ENCODE measurements at regions not wholly inside any gene's neighbourhood (a gene's known extent, or its start where the extent isn't known, plus 50 kb on each side); places are given as distances from the start of the nearest gene placed in this dataset.
"Not testable (repeated sequence)": the region's sequence is repeated elsewhere in the genome, so short reads cannot be mapped to it uniquely, and the experiment has no call there.

GRCh38 chr6:87755708-87756671, 54.0 kb upstream of the AKIRIN2 start:
- no peak for DNase-seq

GRCh38 chr6:87754828-87755227, 52.8 kb upstream of the AKIRIN2 start:
- no peak for DNase-seq

GRCh38 chr6:87753131-87753685, 51.2 kb upstream of the AKIRIN2 start:
- no peak for DNase-seq

GRCh38 chr6:87752503-87752902, 50.5 kb upstream of the AKIRIN2 start:
- DNase-seq: not testable (repeated sequence)

All from NCI-H748 treated with DMSO at 0.1 percent for 48 hours (cell line).